GM23338 (cell line): ENCODE measurements at regions not wholly inside any gene's neighbourhood (a gene's known extent, or its start where the extent isn't known, plus 50 kb on each side); places are given as distances from the start of the nearest gene placed in this dataset.

Experiments used
- ATAC-seq: fragments of 200-7000 bp; cut with Tn5 transposase; 3 replicates; pipeline ENCODE4 v1.9.1; 2020
- DNase-seq: peaks from one replicate; pipeline ENCODE4 v3.0.0-alpha.2; 2015; ENCODE audit warnings: low spot score
- H2AFZ ChIP-seq: fragments of 200-600 bp; sonication (generic); 2 replicates; pipeline ENCODE4 v1.8.0; 2016; ENCODE audit warnings: antibody characterized with exemption, mild to moderate bottlenecking, moderate library complexity
- H3F3A ChIP-seq: fragments of 200-600 bp; sonication (generic); replicated peaks from 2 replicates; pipeline ENCODE4 v1.8.0; 2017; ENCODE audit warnings: antibody characterized with exemption, mixed run types, low read depth
- H3K27ac ChIP-seq: fragments of 200-600 bp; sonication (generic); 2 replicates; pipeline ENCODE4 v1.6.1; 2016; ENCODE audit warnings: low read depth
- H3K27me3 ChIP-seq: fragments of 200-600 bp; sonication (generic); 2 replicates; pipeline ENCODE4 v1.8.0; 2016; ENCODE audit warnings: mild to moderate bottlenecking, mixed run types, moderate library complexity; ENCODE audit not compliant: insufficient read depth
- H3K36me3 ChIP-seq: fragments of 200-600 bp; sonication (generic); 2 replicates; pipeline ENCODE4 v1.8.0; 2016; ENCODE audit warnings: mild to moderate bottlenecking; ENCODE audit not compliant: insufficient read depth
- H3K4me1 ChIP-seq: fragments of 200-600 bp; sonication (generic); 2 replicates; pipeline ENCODE4 v1.8.0; 2016; ENCODE audit warnings: mild to moderate bottlenecking, moderate library complexity; ENCODE audit not compliant: insufficient read depth
- H3K4me2 ChIP-seq: fragments of 200-600 bp; sonication (generic); 2 replicates; pipeline ENCODE4 v1.7.1; 2017; ENCODE audit warnings: mixed run types
- H3K4me3 ChIP-seq: fragments of 200-600 bp; sonication (generic); 2 replicates; pipeline ENCODE4 v1.6.1; 2016; ENCODE audit warnings: mixed run types
- H3K79me2 ChIP-seq: fragments of 200-600 bp; sonication (generic); replicated peaks from 2 replicates; pipeline ENCODE4 v1.8.0; 2017; ENCODE audit warnings: mild to moderate bottlenecking; ENCODE audit not compliant: insufficient read depth
- H3K9me2 ChIP-seq: fragments of 200-600 bp; sonication (generic); 2 replicates; pipeline ENCODE4 v1.8.0; 2017; ENCODE audit not compliant: insufficient read depth
- H4K20me1 ChIP-seq: fragments of 200-600 bp; sonication (generic); replicated peaks from 2 replicates; pipeline ENCODE4 v1.8.0; 2017; ENCODE audit warnings: mild to moderate bottlenecking; ENCODE audit not compliant: insufficient read depth
- H3K27ac Mint-ChIP-seq: 2 replicates; pipeline ENCODE4 v1.8.0; 2020; ENCODE audit warnings: inconsistent platforms, mild to moderate bottlenecking, moderate library complexity, mixed read lengths
- H3K27me3 Mint-ChIP-seq: 3 replicates; pipeline ENCODE4 v1.8.0; 2022; ENCODE audit warnings: low read depth, mild to moderate bottlenecking, moderate library complexity, mixed read lengths, inconsistent platforms; ENCODE audit not compliant: insufficient read depth, poor library complexity
- H3K36me3 Mint-ChIP-seq: 3 replicates; pipeline ENCODE4 v1.8.0; 2021; ENCODE audit warnings: low read depth, mild to moderate bottlenecking, inconsistent platforms, moderate library complexity, mixed read lengths
- H3K4me1 Mint-ChIP-seq: 3 replicates; pipeline ENCODE4 v1.8.0; 2020; ENCODE audit warnings: mild to moderate bottlenecking, inconsistent platforms, mixed read lengths
- H3K4me3 Mint-ChIP-seq: 3 replicates; pipeline ENCODE4 v1.8.0; 2021; ENCODE audit warnings: moderate library complexity, mild to moderate bottlenecking, inconsistent platforms, mixed read lengths
- H3K9me3 Mint-ChIP-seq: 3 replicates; pipeline ENCODE4 v1.8.0; 2020; ENCODE audit warnings: moderate library complexity, mild to moderate bottlenecking, inconsistent platforms, mixed read lengths
- CREB1 ChIP-seq: fragments of 250-450 bp; sonication (Bioruptor Pico); IDR thresholded peaks from 2 replicates; pipeline ENCODE4 v1.5.0; 2020; ENCODE audit warnings: low read depth, mild to moderate bottlenecking, moderate library complexity
- EZH2 ChIP-seq: fragments of 200-600 bp; sonication (generic); IDR thresholded peaks from one replicate; pipeline ENCODE4 v1.8.0; 2017; ENCODE audit warnings: antibody characterized with exemption, mild to moderate bottlenecking, low read depth; ENCODE audit not compliant: unreplicated experiment
- EZH2phosphoT487 ChIP-seq: fragments of 200-600 bp; sonication (generic); IDR thresholded peaks from one replicate; pipeline ENCODE4 v1.8.1; 2018; ENCODE audit warnings: antibody characterized with exemption; ENCODE audit not compliant: unreplicated experiment
- JUNB ChIP-seq: IDR thresholded peaks from one replicate; pipeline ENCODE4 v1.6.1; 2016; ENCODE audit warnings: antibody characterized with exemption; ENCODE audit not compliant: unreplicated experiment
- NANOG ChIP-seq: IDR thresholded peaks from 2 replicates; pipeline ENCODE4 v1.6.1; 2016; ENCODE audit warnings: antibody characterized with exemption, borderline replicate concordance
- POLR2AphosphoS5 ChIP-seq: IDR thresholded peaks from 2 replicates; pipeline ENCODE4 v1.6.1; 2016; ENCODE audit warnings: antibody characterized with exemption, low read depth
- STAT1 ChIP-seq: IDR thresholded peaks from one replicate; pipeline ENCODE4 v1.6.1; 2016; ENCODE audit warnings: antibody characterized with exemption; ENCODE audit not compliant: unreplicated experiment
- ZNF114 ChIP-seq: fragments of 250-450 bp; sonication (Bioruptor Pico); IDR thresholded peaks from 2 replicates; pipeline ENCODE4 v1.5.0; 2020; ENCODE audit warnings: mild to moderate bottlenecking, moderate library complexity
- ZNF331 ChIP-seq: fragments of 250-450 bp; sonication (Bioruptor Pico); IDR thresholded peaks from 2 replicates; pipeline ENCODE4 v1.5.0; 2020; ENCODE audit warnings: low read depth, mild to moderate bottlenecking, moderate library complexity
- TF ChIP-seq, protein P1 (sequence below): fragments of 250-450 bp; sonication (Bioruptor Pico); IDR thresholded peaks from 2 replicates; pipeline ENCODE4 v1.5.0; 2020; ENCODE audit warnings: mild to moderate bottlenecking, moderate library complexity
- TF ChIP-seq, protein P2 (sequence below): IDR thresholded peaks from one replicate; pipeline ENCODE4 v1.6.1; 2018; ENCODE audit warnings: antibody characterized with exemption; ENCODE audit not compliant: unreplicated experiment
- TF ChIP-seq, protein P3 (sequence below): IDR thresholded peaks from 2 replicates; pipeline ENCODE4 v1.6.1; 2016; ENCODE audit warnings: antibody characterized with exemption

DNA sequence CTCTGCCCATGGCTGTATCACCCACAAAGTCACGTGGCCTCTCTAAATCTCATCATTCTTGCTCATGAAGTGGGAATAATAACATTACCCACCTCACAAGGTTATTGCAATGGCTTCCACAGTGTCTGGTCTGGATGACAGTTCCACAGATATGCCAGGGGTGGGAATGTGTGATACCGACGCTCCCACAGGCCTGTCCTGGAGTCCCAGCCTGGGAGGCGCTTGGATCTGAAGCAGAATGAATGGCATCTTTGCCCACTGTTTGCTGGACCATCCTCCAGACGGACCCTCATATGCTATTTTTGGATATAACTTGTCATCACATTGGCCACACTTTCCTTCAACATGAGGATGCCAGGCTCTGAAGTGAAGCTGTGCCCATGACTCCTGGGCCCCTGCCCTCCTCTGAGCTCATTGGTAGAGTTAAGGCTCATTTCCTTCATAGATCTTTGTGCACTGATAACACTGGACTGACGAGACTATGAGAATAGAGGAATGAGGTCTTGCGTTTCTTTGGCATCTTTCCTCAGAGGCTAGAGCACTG, 279.8 kb upstream of the ZNF32 start (continued):
- TF ChIP-seq, protein P1, sequence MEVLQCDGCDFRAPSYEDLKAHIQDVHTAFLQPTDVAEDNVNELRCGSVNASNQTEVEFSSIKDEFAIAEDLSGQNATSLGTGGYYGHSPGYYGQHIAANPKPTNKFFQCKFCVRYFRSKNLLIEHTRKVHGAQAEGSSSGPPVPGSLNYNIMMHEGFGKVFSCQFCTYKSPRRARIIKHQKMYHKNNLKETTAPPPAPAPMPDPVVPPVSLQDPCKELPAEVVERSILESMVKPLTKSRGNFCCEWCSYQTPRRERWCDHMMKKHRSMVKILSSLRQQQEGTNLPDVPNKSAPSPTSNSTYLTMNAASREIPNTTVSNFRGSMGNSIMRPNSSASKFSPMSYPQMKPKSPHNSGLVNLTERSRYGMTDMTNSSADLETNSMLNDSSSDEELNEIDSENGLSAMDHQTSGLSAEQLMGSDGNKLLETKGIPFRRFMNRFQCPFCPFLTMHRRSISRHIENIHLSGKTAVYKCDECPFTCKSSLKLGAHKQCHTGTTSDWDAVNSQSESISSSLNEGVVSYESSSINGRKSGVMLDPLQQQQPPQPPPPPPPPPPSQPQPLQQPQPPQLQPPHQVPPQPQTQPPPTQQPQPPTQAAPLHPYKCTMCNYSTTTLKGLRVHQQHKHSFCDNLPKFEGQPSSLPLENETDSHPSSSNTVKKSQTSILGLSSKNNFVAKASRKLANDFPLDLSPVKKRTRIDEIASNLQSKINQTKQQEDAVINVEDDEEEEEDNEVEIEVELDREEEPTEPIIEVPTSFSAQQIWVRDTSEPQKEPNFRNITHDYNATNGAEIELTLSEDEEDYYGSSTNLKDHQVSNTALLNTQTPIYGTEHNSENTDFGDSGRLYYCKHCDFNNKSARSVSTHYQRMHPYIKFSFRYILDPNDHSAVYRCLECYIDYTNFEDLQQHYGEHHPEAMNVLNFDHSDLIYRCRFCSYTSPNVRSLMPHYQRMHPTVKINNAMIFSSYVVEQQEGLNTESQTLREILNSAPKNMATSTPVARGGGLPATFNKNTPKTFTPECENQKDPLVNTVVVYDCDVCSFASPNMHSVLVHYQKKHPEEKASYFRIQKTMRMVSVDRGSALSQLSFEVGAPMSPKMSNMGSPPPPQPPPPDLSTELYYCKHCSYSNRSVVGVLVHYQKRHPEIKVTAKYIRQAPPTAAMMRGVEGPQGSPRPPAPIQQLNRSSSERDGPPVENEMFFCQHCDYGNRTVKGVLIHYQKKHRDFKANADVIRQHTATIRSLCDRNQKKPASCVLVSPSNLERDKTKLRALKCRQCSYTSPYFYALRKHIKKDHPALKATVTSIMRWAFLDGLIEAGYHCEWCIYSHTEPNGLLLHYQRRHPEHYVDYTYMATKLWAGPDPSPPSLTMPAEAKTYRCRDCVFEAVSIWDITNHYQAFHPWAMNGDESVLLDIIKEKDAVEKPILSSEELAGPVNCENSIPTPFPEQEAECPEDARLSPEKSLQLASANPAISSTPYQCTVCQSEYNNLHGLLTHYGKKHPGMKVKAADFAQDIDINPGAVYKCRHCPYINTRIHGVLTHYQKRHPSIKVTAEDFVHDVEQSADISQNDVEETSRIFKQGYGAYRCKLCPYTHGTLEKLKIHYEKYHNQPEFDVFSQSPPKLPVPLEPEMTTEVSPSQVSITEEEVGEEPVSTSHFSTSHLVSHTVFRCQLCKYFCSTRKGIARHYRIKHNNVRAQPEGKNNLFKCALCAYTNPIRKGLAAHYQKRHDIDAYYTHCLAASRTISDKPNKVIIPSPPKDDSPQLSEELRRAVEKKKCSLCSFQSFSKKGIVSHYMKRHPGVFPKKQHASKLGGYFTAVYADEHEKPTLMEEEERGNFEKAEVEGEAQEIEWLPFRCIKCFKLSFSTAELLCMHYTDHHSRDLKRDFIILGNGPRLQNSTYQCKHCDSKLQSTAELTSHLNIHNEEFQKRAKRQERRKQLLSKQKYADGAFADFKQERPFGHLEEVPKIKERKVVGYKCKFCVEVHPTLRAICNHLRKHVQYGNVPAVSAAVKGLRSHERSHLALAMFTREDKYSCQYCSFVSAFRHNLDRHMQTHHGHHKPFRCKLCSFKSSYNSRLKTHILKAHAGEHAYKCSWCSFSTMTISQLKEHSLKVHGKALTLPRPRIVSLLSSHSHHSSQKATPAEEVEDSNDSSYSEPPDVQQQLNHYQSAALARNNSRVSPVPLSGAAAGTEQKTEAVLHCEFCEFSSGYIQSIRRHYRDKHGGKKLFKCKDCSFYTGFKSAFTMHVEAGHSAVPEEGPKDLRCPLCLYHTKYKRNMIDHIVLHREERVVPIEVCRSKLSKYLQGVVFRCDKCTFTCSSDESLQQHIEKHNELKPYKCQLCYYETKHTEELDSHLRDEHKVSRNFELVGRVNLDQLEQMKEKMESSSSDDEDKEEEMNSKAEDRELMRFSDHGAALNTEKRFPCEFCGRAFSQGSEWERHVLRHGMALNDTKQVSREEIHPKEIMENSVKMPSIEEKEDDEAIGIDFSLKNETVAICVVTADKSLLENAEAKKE (CRISPR knock-in tag), result no peak
- TF ChIP-seq JUNB, result no peak
- no peak for TF ChIP-seq NANOG
- no peak for TF ChIP-seq CREB1 (CRISPR knock-in tag)
- no peak for TF ChIP-seq ZNF331 (CRISPR knock-in tag)

GRCh38 chr10:43926875-43927406, 278.3 kb upstream of the ZNF32 start:
- peaks cover 14% of the 10 kb centered on the region for H3K27me3 Mint-ChIP-seq
- H3K4me3 ChIP-seq, result no peak overlapping the region
- H3K4me1 ChIP-seq, result no peaks in the 10 kb centered on the region
- no peak overlapping the region for H3K27ac ChIP-seq
- no peaks in the 10 kb centered on the region for H3K4me1 Mint-ChIP-seq
- no peaks in the 10 kb centered on the region for H3K27me3 ChIP-seq
- ATAC-seq (no peak), DNase-seq (no peak)
- H3F3A ChIP-seq, result no peaks in the 10 kb centered on the region
- no peak overlapping the region for H3K4me2 ChIP-seq
- no peaks in the 10 kb centered on the region for H3K79me2 ChIP-seq
- H3K9me2 ChIP-seq, result peaks cover 15% of the 10 kb centered on the region; the same call in 1 of the 2 replicates
- no peaks in the 10 kb centered on the region; the same call in 1 of the 3 replicates for H3K36me3 Mint-ChIP-seq
- no peaks in the 10 kb centered on the region for H4K20me1 ChIP-seq
- H3K27ac Mint-ChIP-seq, result no peak overlapping the region
- H3K36me3 ChIP-seq, result no peaks in the 10 kb centered on the region
- H3K4me3 Mint-ChIP-seq, result no peak overlapping the region
- no peak overlapping the region for H2AFZ ChIP-seq
- H3K9me3 Mint-ChIP-seq, result peaks cover 5% of the 10 kb centered on the region
- TF ChIP-seq, protein P2, sequence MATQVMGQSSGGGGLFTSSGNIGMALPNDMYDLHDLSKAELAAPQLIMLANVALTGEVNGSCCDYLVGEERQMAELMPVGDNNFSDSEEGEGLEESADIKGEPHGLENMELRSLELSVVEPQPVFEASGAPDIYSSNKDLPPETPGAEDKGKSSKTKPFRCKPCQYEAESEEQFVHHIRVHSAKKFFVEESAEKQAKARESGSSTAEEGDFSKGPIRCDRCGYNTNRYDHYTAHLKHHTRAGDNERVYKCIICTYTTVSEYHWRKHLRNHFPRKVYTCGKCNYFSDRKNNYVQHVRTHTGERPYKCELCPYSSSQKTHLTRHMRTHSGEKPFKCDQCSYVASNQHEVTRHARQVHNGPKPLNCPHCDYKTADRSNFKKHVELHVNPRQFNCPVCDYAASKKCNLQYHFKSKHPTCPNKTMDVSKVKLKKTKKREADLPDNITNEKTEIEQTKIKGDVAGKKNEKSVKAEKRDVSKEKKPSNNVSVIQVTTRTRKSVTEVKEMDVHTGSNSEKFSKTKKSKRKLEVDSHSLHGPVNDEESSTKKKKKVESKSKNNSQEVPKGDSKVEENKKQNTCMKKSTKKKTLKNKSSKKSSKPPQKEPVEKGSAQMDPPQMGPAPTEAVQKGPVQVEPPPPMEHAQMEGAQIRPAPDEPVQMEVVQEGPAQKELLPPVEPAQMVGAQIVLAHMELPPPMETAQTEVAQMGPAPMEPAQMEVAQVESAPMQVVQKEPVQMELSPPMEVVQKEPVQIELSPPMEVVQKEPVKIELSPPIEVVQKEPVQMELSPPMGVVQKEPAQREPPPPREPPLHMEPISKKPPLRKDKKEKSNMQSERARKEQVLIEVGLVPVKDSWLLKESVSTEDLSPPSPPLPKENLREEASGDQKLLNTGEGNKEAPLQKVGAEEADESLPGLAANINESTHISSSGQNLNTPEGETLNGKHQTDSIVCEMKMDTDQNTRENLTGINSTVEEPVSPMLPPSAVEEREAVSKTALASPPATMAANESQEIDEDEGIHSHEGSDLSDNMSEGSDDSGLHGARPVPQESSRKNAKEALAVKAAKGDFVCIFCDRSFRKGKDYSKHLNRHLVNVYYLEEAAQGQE, result no peak
- TF ChIP-seq EZH2phosphoT487 (no peak), CREB1 (CRISPR knock-in tag) (no peak), JUNB (no peak), ZNF114 (CRISPR knock-in tag) (no peak), EZH2 (no peak), STAT1 (no peak), POLR2AphosphoS5 (no peak)
- TF ChIP-seq, protein P3, sequence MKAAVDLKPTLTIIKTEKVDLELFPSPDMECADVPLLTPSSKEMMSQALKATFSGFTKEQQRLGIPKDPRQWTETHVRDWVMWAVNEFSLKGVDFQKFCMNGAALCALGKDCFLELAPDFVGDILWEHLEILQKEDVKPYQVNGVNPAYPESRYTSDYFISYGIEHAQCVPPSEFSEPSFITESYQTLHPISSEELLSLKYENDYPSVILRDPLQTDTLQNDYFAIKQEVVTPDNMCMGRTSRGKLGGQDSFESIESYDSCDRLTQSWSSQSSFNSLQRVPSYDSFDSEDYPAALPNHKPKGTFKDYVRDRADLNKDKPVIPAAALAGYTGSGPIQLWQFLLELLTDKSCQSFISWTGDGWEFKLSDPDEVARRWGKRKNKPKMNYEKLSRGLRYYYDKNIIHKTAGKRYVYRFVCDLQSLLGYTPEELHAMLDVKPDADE, result no peak
